ENCODE measurements at regions not wholly inside any gene's neighbourhood (a gene's known extent, or its start where the extent isn't known, plus 50 kb on each side); places are given as distances from the start of the nearest gene placed in this dataset.
A peak's percentile ranks its signal among the peaks of the same experiment; 100 is the strongest.

GRCh38 chr7:45984386-45985295, 63.6 kb upstream of the IGFBP3 start:
- intact Hi-C loops (cut with micrococcal nuclease; ENCODE audit: unreplicated experiment) = loop anchor here (5.0 kb wide), 1 partner anchor 168 kb away; no protein-coding TSS in a partner anchor
- no TSS peak for BruUV-seq (replicated peaks)
- no peak overlapping the region for H3K27ac ChIP-seq (ENCODE audit: control insufficient read depth, insufficient read depth)
- no peaks in the 10 kb centered on the region for H3K27me3 ChIP-seq (replicated peaks in 1 of 2; ENCODE audit: control insufficient read depth in 2 of 2, insufficient read depth in 2 of 2, low read length in 1 of 2)
- WGBS (ENCODE audit: insufficient coverage, insufficient replicate concordance, low lambda C conversion rate, missing lambda C conversion rate) = 8% methylated on average over 6 of the region's 6 CpGs
- TF ChIP-seq ZNF24 (IDR thresholded peaks at IDR 0.05) = no peak
- peak; percentile 17 to 86; a peak in 2 of 4 replicates for TF ChIP-seq BHLHE40 (IDR thresholded peaks at IDR 0.05; ENCODE audit: borderline replicate concordance in 1 of 2, low read depth in 2 of 2, low read length in 1 of 2)
- no peak for TF ChIP-seq NR2C2 (IDR thresholded peaks at IDR 0.05; ENCODE audit: borderline replicate concordance, control insufficient read depth, insufficient read length, low read depth)
- no peak for TF ChIP-seq CHD2 (IDR thresholded peaks at IDR 0.05; ENCODE audit: borderline replicate concordance, low read depth, low read length)
- TF ChIP-seq, protein P1, sequence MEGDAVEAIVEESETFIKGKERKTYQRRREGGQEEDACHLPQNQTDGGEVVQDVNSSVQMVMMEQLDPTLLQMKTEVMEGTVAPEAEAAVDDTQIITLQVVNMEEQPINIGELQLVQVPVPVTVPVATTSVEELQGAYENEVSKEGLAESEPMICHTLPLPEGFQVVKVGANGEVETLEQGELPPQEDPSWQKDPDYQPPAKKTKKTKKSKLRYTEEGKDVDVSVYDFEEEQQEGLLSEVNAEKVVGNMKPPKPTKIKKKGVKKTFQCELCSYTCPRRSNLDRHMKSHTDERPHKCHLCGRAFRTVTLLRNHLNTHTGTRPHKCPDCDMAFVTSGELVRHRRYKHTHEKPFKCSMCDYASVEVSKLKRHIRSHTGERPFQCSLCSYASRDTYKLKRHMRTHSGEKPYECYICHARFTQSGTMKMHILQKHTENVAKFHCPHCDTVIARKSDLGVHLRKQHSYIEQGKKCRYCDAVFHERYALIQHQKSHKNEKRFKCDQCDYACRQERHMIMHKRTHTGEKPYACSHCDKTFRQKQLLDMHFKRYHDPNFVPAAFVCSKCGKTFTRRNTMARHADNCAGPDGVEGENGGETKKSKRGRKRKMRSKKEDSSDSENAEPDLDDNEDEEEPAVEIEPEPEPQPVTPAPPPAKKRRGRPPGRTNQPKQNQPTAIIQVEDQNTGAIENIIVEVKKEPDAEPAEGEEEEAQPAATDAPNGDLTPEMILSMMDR (IDR thresholded peaks at IDR 0.05 in 2 of 3, conservative IDR thresholded peaks at IDR 0.05 in 1 of 3; ENCODE audit: control insufficient read depth in 2 of 3, extremely low read depth in 1 of 3, insufficient read depth in 1 of 3, low read depth in 3 of 3, low read length in 3 of 3) = peak in 1 of 3 experiments; percentile 17; a peak in 2 of 6 replicates
- TF ChIP-seq, protein P2, sequence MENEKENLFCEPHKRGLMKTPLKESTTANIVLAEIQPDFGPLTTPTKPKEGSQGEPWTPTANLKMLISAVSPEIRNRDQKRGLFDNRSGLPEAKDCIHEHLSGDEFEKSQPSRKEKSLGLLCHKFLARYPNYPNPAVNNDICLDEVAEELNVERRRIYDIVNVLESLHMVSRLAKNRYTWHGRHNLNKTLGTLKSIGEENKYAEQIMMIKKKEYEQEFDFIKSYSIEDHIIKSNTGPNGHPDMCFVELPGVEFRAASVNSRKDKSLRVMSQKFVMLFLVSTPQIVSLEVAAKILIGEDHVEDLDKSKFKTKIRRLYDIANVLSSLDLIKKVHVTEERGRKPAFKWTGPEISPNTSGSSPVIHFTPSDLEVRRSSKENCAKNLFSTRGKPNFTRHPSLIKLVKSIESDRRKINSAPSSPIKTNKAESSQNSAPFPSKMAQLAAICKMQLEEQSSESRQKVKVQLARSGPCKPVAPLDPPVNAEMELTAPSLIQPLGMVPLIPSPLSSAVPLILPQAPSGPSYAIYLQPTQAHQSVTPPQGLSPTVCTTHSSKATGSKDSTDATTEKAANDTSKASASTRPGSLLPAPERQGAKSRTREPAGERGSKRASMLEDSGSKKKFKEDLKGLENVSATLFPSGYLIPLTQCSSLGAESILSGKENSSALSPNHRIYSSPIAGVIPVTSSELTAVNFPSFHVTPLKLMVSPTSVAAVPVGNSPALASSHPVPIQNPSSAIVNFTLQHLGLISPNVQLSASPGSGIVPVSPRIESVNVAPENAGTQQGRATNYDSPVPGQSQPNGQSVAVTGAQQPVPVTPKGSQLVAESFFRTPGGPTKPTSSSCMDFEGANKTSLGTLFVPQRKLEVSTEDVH (IDR thresholded peaks at IDR 0.05; ENCODE audit: low read depth, partially characterized antibody) = no peak
- no peak for TF ChIP-seq MLLT1 (IDR thresholded peaks at IDR 0.05)
- in situ Hi-C loops (cut with MboI) = no loop called here
- CTCF ChIA-PET = interaction anchor here (0.7 to 4.5 kb wide), 13 partner anchors 12 to 367 kb away, joined by 3 to 18 read pairs (median 4); no protein-coding TSS in a partner anchor
- H4K20me1 ChIP-seq (ENCODE audit: control insufficient read depth, insufficient read depth) = no peaks in the 10 kb centered on the region
- H2AFZ ChIP-seq (ENCODE audit: control insufficient read depth, low read depth, low read length) = no peak overlapping the region
- FAIRE-seq (no peak), ATAC-seq (peak; percentile 40; the same call in 2 of the 3 replicates), DNase-seq (ENCODE audit: low read depth, low spot score) (no peak)
- no peak overlapping the region for H3K4me2 ChIP-seq (ENCODE audit: control insufficient read depth, insufficient read depth)
- no peaks in the 10 kb centered on the region; the same call in 2 of the 3 replicates for H3K9me3 ChIP-seq (replicated peaks; ENCODE audit: control insufficient read depth, insufficient read depth, low read length)
- SMC1A ChIA-PET (ENCODE audit: uncharacterized antibody, unreplicated experiment) = interaction anchor here (0.8 to 4.3 kb wide), 17 partner anchors 8 to 1061 kb away, joined by 3 to 29 read pairs (median 4); no protein-coding TSS in a partner anchor
- no peaks in the 10 kb centered on the region for H3K4me1 ChIP-seq (ENCODE audit: control insufficient read depth, insufficient read depth, low read length)
- no peaks in the 10 kb centered on the region for H3K36me3 ChIP-seq (ENCODE audit: control insufficient read depth in 2 of 2, insufficient read depth in 2 of 2, low read length in 1 of 2)
- H3K4me3 ChIP-seq = no peak overlapping the region
- H3K79me2 ChIP-seq (ENCODE audit: control insufficient read depth, insufficient read depth, low read length) = no peaks in the 10 kb centered on the region
- H3K9ac ChIP-seq (ENCODE audit: control insufficient read depth, insufficient read depth, low read length) = no peak overlapping the region
- POLR2A ChIA-PET = no interaction called here
- RAD21 ChIA-PET (ENCODE audit: unreplicated experiment) = interaction anchor here (0.6 to 2.2 kb wide), 13 partner anchors 11 to 367 kb away, joined by 3 to 19 read pairs (median 4); no protein-coding TSS in a partner anchor
